Endothelial cell of umbilical vein (primary cell): ENCODE measurements at regions not wholly inside any gene's neighbourhood (a gene's known extent, or its start where the extent isn't known, plus 50 kb on each side); places are given as distances from the start of the nearest gene placed in this dataset.

Experiments used
- BruUV-seq: library from RNA; stranded (reverse); fragments of 400-500 nt; replicated peaks from 2 replicates; lab custom pipeline; 2021; lab: Mats Ljungman, UMichigan
- CTCF ChIA-PET: fragments of 300-600, 350-600 bp; sonication (Branson Sonifier 250); formaldehyde crosslinking; loops from one replicate; lab custom pipeline; 2021; ENCODE audit warnings: antibody characterized with exemption, inconsistent platforms; lab: Charles Lee
- POLR2A ChIA-PET: fragments of 300-600, 350-600 bp; sonication (Branson Sonifier 250); formaldehyde crosslinking; loops from one replicate; lab custom pipeline; 2021; ENCODE audit warnings: antibody characterized with exemption, inconsistent platforms; lab: Charles Lee
- DNase-seq: peaks from one replicate; pipeline ENCODE4 v3.0.0-alpha.2; 2011; ENCODE audit warnings: low read depth, low spot score
- FAIRE-seq: peaks from 2 replicates; lab custom pipeline; 2011; peaks lifted over from hg19 to GRCh38; lab: Jason Lieb, UNC
- H2AFZ ChIP-seq: 2 replicates; pipeline ENCODE4 v1.6.0; 2012; ENCODE audit warnings: low read depth, low read length, control low read depth, inconsistent platforms
- H3K27ac ChIP-seq: 2 replicates; pipeline ENCODE4 v1.5.1; 2011; ENCODE audit warnings: low read depth, mild to moderate bottlenecking, control low read depth, low read length, moderate library complexity; ENCODE audit not compliant: insufficient read depth
- H3K27me3 ChIP-seq, 2 experiments: 2 replicates each; pipeline versions ENCODE4 v1.6.0 to v1.6.1; 2011; ENCODE audit warnings: low read length in 2 of 2, mixed read lengths in 1 of 2; ENCODE audit not compliant: control insufficient read depth in 2 of 2, insufficient read depth in 2 of 2
- H3K36me3 ChIP-seq, 2 experiments: 2 replicates in 1 of 2; 3 replicates in 1 of 2; pipeline ENCODE4 v1.5.1; 2011; ENCODE audit warnings: low read length in 2 of 2, mild to moderate bottlenecking in 1 of 2, moderate library complexity in 1 of 2; ENCODE audit not compliant: control insufficient read depth in 2 of 2, insufficient read depth in 2 of 2; ENCODE audit errors: extremely low read depth in 1 of 2
- H3K4me1 ChIP-seq: 3 replicates; pipeline ENCODE4 v1.5.1; 2011; ENCODE audit warnings: mild to moderate bottlenecking, low read length; ENCODE audit not compliant: control insufficient read depth, insufficient read depth; ENCODE audit errors: extremely low read depth
- H3K4me2 ChIP-seq: 2 replicates; pipeline ENCODE4 v1.6.1; 2011; ENCODE audit warnings: low read length, control low read depth, mixed read lengths; ENCODE audit not compliant: insufficient read depth
- H3K4me3 ChIP-seq, 3 experiments: fragments of 200-600 bp in 1 of 3; sonication (generic), shearing (Covaris generic) in 1 of 3; replicated peaks in 1 of 3; 2 replicates each; pipeline ENCODE4 v1.5.1; 2011 to 2016; ENCODE audit warnings: control low read depth in 3 of 3, low read length in 3 of 3, mild to moderate bottlenecking in 2 of 3, inconsistent platforms in 1 of 3, low read depth in 1 of 3, moderate library complexity in 1 of 3; ENCODE audit not compliant: insufficient read depth in 1 of 3
- H3K79me2 ChIP-seq: 2 replicates; pipeline ENCODE4 v1.6.0; 2012; ENCODE audit warnings: low read length, inconsistent platforms; ENCODE audit not compliant: control insufficient read depth, insufficient read depth
- H3K9ac ChIP-seq: replicated peaks from 2 replicates; pipeline ENCODE3; 2011; ENCODE audit warnings: low read length, control low read depth; ENCODE audit not compliant: insufficient read depth; ENCODE audit errors: extremely low read depth
- H3K9me1 ChIP-seq: replicated peaks from 3 replicates; pipeline ENCODE4 v1.6.0; 2011; ENCODE audit warnings: mild to moderate bottlenecking, low read length; ENCODE audit not compliant: control insufficient read depth, insufficient read depth; ENCODE audit errors: extremely low read depth
- H3K9me3 ChIP-seq: replicated peaks from 2 replicates; pipeline ENCODE4 v1.5.1; 2012; ENCODE audit warnings: low read length, inconsistent platforms; ENCODE audit not compliant: control insufficient read depth, insufficient read depth
- H4K20me1 ChIP-seq: replicated peaks from 2 replicates; pipeline ENCODE3; 2011; ENCODE audit warnings: mild to moderate bottlenecking, low read length; ENCODE audit not compliant: control insufficient read depth, insufficient read depth; ENCODE audit errors: extremely low read depth
- CTCF ChIP-seq, 2 donors: IDR thresholded peaks; 1 replicate in 1 of 2; 2 replicates in 1 of 2; pipeline ENCODE4 v1.5.1; 2011; ENCODE audit warnings: low read length in 2 of 2, mild to moderate bottlenecking in 2 of 2, moderate library complexity in 2 of 2, control low read depth in 1 of 2, inconsistent platforms in 1 of 2, low read depth in 1 of 2; ENCODE audit not compliant: insufficient read depth in 1 of 2; ENCODE audit errors: extremely low read depth in 1 of 2
- EZH2 ChIP-seq: IDR thresholded peaks from 2 replicates; pipeline ENCODE4 v1.6.1; 2012; ENCODE audit warnings: borderline replicate concordance, low read depth, mild to moderate bottlenecking, moderate library complexity, low read length, inconsistent platforms; ENCODE audit not compliant: severe bottlenecking
- FOS ChIP-seq: IDR thresholded peaks from 2 replicates; pipeline ENCODE4 v1.6.1; 2011; ENCODE audit warnings: mild to moderate bottlenecking, low read length, moderate library complexity, borderline replicate concordance; ENCODE audit not compliant: insufficient read depth
- GATA2 ChIP-seq: IDR thresholded peaks from 2 replicates; pipeline ENCODE4 v1.7.0; 2011; ENCODE audit warnings: low read depth, mild to moderate bottlenecking, moderate library complexity, mixed read lengths, low read length; ENCODE audit not compliant: insufficient read length, insufficient read depth
- JUN ChIP-seq: IDR thresholded peaks from 2 replicates; pipeline ENCODE4 v1.6.1; 2011; ENCODE audit warnings: borderline replicate concordance, low read depth; ENCODE audit not compliant: insufficient read length, insufficient read depth
- MYC ChIP-seq: IDR thresholded peaks from one replicate; pipeline ENCODE4 v1.6.1; 2011; ENCODE audit warnings: mild to moderate bottlenecking, low read depth, low read length
- POLR2AphosphoS5 ChIP-seq: IDR thresholded peaks from 2 replicates; pipeline ENCODE4 v1.6.1; 2012; ENCODE audit warnings: low read depth, mild to moderate bottlenecking, control low read depth, low read length, moderate library complexity; ENCODE audit not compliant: insufficient read depth
- dilution Hi-C: fragments of 300-500 bp; cut with MboI; formaldehyde crosslinking; loops from one replicate; pipeline ENCODE4 v1.15.0; 2019; ENCODE audit warnings: low sequenced_read_pairs; ENCODE audit not compliant: extremely low pct_ligation_motif_present
- intact Hi-C: fragments of 100-400 bp; cut with micrococcal nuclease; formaldehyde crosslinking; loops from one replicate; pipeline ENCODE4 v1.10.0; 2022
- TF ChIP-seq, protein P1 (sequence below): IDR thresholded peaks from 2 replicates; pipeline ENCODE4 v1.6.1; 2011; ENCODE audit not compliant: insufficient read depth, insufficient read length

- CTCF ChIA-PET: interaction anchor here (1.0 to 3.8 kb wide), 2 partner anchors 24 to 31 kb away, joined by 3 to 22 read pairs; no protein-coding TSS in a partner anchor
- no TSS peak for BruUV-seq
Measured at GRCh38 chrX:123801901-123802300, 58.0 kb upstream of the XIAP start.

GRCh38 chrX:123803331-123803983, 56.4 kb upstream of the XIAP start:
- DNase-seq (peak; percentile 91), FAIRE-seq (peak; percentile 99)
- TF ChIP-seq FOS (peak; percentile 67), POLR2AphosphoS5 (peak; percentile 57), JUN (peak; percentile 83), GATA2 (peak; percentile 87), EZH2 (no peak), CTCF (IDR thresholded peaks at IDR 0.05; ENCODE audit: extremely low read depth in 1 of 2, insufficient read depth in 1 of 2, low read depth in 1 of 2, low read length in 2 of 2) (no peak)
- TF ChIP-seq, protein P1, sequence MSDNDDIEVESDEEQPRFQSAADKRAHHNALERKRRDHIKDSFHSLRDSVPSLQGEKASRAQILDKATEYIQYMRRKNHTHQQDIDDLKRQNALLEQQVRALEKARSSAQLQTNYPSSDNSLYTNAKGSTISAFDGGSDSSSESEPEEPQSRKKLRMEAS: no peak
- no peaks in the 10 kb centered on the region for H3K9me1 ChIP-seq
- H3K4me2 ChIP-seq: no peak overlapping the region
- H3K4me1 ChIP-seq: peaks cover 6% of the 10 kb centered on the region
- dilution Hi-C loops (no loop called here), intact Hi-C loops (loop anchor here (1.0 kb wide), 2 partner anchors 22 to 57 kb away; partner anchors contain the start of gene XIAP)
- CTCF ChIA-PET: interaction anchor here (0.6 to 3.8 kb wide), 3 partner anchors 26 to 33 kb away, joined by 3 to 22 read pairs (median 7); no protein-coding TSS in a partner anchor
- H3K27me3 ChIP-seq: no peaks in the 10 kb centered on the region
- POLR2A ChIA-PET: no interaction called here
- H4K20me1 ChIP-seq: no peaks in the 10 kb centered on the region
- H3K27ac ChIP-seq: peak overlapping the region; percentile 69
- no peaks in the 10 kb centered on the region for H3K36me3 ChIP-seq
- no peak overlapping the region for H2AFZ ChIP-seq
- H3K9ac ChIP-seq: peak overlapping the region; percentile 13
- no peaks in the 10 kb centered on the region for H3K79me2 ChIP-seq
- no TSS peak for BruUV-seq
- H3K4me3 ChIP-seq: no peak overlapping the region
- no peaks in the 10 kb centered on the region for H3K9me3 ChIP-seq

More at GRCh38 chrX:123801901-123802300, 58.0 kb upstream of the XIAP start:
- H2AFZ ChIP-seq: no peak overlapping the region
- peaks cover 6% of the 10 kb centered on the region for H3K4me1 ChIP-seq
- H3K9me1 ChIP-seq: no peaks in the 10 kb centered on the region
- H3K79me2 ChIP-seq: no peaks in the 10 kb centered on the region
- FAIRE-seq: no peak
- no peaks in the 10 kb centered on the region for H4K20me1 ChIP-seq
- H3K9ac ChIP-seq: no peak overlapping the region
- H3K36me3 ChIP-seq: no peaks in the 10 kb centered on the region
- no peaks in the 10 kb centered on the region for H3K9me3 ChIP-seq
- no peak overlapping the region for H3K27ac ChIP-seq
- dilution Hi-C loops (no loop called here), intact Hi-C loops (no loop called here)
- POLR2A ChIA-PET: no interaction called here
- no peaks in the 10 kb centered on the region for H3K27me3 ChIP-seq
- DNase-seq: no peak
- TF ChIP-seq POLR2AphosphoS5 (no peak), MYC (no peak), FOS (no peak)
- no peak overlapping the region for H3K4me2 ChIP-seq
- no peak overlapping the region for H3K4me3 ChIP-seq
